NCI-H2081 treated with DMSO at 0.1 percent for 48 hours (cell line): ENCODE measurements at regions not wholly inside any gene's neighbourhood (a gene's known extent, or its start where the extent isn't known, plus 50 kb on each side); places are given as distances from the start of the nearest gene placed in this dataset.
"Not testable (repeated sequence)": the region's sequence is repeated elsewhere in the genome, so short reads cannot be mapped to it uniquely, and the experiment has no call there.

ENCODE experiments used
- DNase-seq: peaks from one replicate; lab custom pipeline; 2025; lab: John Stamatoyannopoulos, UW

DNA sequence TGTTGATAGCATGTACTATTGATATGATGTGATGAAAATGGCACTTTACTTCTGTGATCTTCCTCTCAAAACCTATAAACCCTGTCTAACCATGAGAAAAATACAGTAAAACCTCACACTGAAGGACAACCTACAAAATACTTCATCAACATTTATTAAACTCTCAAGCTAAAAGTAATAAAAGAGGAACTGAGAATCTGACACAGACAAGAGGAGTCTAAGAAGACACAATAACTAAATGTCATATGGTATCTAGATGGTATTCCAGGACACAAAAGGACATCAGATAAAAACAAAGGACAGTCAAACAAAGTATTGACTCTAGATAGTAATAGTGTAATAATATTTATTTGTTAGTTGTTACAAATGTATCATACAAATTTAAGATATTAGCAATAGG is 655.3 kb downstream of the SH3BGRL start:
- DNase-seq = no peak

GRCh38 chrX:81866873-81867272 is 665.0 kb downstream of the SH3BGRL start:
- DNase-seq = no peak

- no peak for DNase-seq
Observed at GRCh38 chrX:81868979-81869378, 667.1 kb downstream of the SH3BGRL start.

DNA sequence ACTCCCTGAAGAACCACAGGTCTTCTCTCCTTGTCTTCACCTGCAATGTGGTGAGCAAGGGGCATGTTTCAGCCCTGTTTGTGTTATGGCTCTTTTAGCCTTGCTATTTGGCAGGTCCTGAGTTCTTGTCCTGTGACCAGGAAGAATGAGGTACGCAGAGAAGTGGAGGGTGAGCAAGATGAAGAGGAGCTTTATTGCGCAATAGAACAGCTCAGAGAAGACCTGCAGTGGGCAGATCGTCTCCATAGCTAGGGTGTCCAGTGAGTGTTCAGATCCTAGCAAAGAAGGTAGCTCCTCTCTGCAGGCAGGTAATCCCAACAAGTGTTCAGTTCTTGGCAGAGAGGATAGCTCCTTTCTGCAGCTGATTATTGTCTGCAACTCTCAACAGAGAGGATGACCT is 672.9 kb downstream of the SH3BGRL start:
- no peak for DNase-seq

DNA sequence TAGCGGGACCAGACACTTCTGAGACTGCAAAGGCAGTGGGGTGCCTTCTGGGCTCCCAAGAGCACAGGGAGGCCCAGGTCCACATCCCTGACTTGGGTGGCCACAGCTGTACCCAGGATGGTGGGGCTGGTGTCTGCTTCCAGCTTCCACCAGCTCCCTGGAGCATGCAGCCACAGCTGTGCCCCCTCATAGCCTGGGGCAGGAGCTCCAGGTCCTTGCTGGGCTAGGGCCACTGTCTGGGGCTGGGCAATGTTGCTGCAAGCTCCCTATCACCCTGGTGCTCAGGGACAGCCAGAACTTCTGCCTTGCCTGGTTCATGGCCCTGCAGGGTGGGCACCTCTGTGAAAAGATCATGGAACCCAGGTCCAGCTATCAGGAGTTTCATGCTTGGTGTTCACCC is 673.9 kb downstream of the SH3BGRL start:
- DNase-seq = no peak

GRCh38 chrX:81876437-81876836 is 674.5 kb downstream of the SH3BGRL start:
- no peak for DNase-seq

- DNase-seq = no peak
Observed at GRCh38 chrX:81890521-81890920, 688.6 kb downstream of the SH3BGRL start.

DNA sequence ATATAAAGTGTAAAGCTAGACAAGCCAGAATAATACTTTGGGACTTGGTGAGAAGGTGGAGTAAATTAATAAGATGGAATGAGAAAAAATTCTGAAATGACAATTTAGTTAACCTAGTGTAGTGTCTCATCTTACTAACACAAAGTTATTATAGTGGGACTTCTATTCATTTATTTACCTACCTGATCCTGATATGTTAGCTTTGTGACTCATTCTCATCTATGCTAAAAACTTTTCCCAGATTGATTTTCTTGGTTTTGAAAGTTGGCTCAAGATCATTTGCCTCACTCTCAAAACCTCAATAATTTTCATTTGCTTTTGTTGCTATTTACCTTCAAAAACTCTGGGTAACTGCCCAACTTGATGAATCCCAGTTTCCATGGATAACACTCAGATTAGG is 698.6 kb downstream of the SH3BGRL start:
- no peak for DNase-seq

- no peak for DNase-seq
Observed at GRCh38 chrX:81925812-81926211, 723.9 kb downstream of the SH3BGRL start.

DNA sequence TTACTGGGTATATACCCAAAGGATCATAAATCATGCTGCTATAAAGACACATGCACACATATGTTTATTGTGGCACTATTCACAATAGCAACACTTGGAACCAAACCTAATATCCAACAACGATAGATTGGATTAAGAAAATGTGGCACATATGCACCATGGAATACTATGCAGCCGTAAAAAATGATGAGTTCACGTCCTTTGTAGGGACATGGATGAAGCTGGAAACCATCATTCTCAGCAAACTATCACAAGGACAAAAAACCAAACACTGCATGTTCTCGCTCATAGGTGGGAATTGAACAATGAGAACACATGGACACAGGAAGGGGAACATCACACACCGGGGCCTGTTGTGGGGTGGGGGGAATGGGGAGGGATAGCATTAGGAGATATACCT is 744.0 kb downstream of the SH3BGRL start:
- not testable (repeated sequence) for DNase-seq

GRCh38 chrX:81957318-81957717 is 755.4 kb downstream of the SH3BGRL start:
- DNase-seq = no peak

- DNase-seq = no peak
Observed at GRCh38 chrX:81957900-81958545, 756.1 kb downstream of the SH3BGRL start.

DNA sequence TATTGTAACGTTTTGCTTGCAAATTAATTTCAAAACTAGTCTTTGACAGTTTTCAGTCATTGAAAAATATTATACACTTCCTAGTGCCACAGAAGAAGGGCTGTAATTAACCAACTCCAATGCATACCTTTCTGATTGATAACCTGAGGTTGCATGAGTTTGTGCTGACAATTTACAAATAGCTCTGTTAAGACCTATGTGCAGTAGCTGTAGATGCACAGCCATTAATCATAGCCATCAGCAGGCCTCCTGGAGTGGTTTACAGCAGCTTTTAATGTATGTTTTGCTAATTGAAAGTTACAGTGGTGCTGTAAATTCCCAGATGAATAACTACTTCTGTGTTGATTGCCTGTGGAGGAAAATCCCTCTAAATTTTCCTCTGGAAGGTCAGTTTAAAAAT is 758.1 kb downstream of the SH3BGRL start:
- DNase-seq = no peak

- DNase-seq = not testable (repeated sequence)
Observed at GRCh38 chrX:81974413-81974812, 772.5 kb downstream of the SH3BGRL start.

- DNase-seq = no peak
Observed at GRCh38 chrX:81979806-81980515, 778.1 kb downstream of the SH3BGRL start.

DNA sequence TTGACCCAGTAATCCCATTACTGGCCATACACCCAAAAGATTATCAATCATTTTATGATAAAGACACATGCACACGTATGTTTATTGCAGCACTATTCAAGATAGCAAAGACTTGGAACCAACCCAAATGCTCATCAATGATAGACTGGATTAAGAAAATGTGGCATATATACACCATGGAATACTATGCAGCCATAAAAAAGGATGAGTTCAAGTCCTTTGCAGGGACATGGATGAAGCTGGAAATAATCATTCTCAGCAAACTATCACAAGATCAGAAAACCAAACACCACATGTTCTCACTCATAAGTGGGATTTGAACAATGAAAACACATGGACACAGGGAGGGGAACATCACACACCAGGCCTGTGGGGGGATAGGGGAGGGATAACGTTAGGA is 785.3 kb downstream of the SH3BGRL start:
- not testable (repeated sequence) for DNase-seq

DNA sequence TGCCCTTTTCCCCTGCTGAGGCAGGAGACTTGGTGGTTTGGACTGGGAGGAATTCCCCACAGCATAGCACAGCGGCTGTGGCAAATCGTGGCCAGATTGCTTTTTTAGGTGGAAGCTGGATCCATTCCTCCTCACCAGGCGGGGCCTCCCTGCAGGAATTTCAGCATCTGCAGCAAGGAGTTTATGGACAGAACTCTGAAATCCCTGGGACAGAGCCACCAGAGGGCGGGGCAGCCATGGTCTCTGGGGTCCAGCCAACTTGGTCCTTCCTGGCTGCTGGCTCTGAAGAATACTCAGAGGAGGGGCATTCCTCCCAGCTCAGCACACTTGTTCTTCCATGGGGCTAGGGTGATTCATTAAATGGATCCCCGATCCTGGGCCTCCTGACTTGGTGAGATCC is 794.3 kb downstream of the SH3BGRL start:
- DNase-seq = no peak

- DNase-seq = no peak
Observed at GRCh38 chrX:82029571-82030218, 827.8 kb downstream of the SH3BGRL start.

DNA sequence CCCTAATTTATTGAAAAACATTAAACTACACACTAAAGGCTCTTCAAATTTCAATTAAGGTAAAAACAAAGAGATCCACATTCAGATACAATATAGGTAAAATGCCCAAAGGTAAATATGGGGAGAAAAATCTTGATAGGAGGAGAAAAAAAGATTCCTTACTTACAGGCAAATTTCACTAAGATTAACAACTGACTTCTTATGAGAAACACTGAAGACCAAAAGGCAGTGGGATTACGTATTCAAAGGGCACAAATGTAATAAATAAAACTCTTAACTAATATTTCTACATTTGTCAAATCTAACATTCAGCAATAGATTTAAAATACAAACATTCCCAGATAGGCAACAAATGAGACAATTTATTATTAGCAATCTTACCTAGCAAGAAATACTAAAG is 829.3 kb downstream of the SH3BGRL start:
- DNase-seq = no peak

GRCh38 chrX:82038793-82039192 is 836.9 kb downstream of the SH3BGRL start:
- DNase-seq = no peak

- DNase-seq = no peak
Observed at GRCh38 chrX:82041034-82041433, 839.1 kb downstream of the SH3BGRL start.

DNA sequence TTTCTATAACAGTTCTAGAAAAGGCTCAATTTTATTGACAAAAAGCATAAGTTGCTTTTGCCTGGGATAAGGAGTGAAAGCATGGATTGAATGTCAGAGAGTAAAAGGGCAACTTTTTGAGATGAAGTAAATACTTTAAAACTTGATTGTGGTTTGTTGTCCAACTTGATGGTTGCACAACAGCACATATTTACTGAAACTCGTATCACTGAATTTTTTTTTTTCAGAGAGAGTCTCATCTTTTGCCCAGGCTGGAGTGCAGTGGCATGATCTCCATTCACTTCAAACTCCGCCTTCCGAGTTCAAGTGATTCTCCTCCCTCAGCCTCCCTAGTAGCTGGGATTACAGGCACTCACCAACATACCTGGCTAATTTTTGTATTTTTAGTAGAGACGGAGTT is 856.8 kb downstream of the SH3BGRL start:
- no peak for DNase-seq

- DNase-seq = no peak
Observed at GRCh38 chrX:82070948-82071347, 869.0 kb downstream of the SH3BGRL start.
